ENCODE measurements at regions not wholly inside any gene's neighbourhood (a gene's known extent, or its start where the extent isn't known, plus 50 kb on each side); places are given as distances from the start of the nearest gene placed in this dataset.

GRCh38 chr12:125202421-125202820, 137.2 kb downstream of the AACS start:
- no peak for TF ChIP-seq CTCF (IDR thresholded peaks at IDR 0.05; ENCODE audit: control extremely low read depth in 1 of 3, insufficient read depth in 1 of 3, low read depth in 1 of 3, low read length in 3 of 3)
- no peak for TF ChIP-seq POLR2AphosphoS5 (IDR thresholded peaks at IDR 0.05; ENCODE audit: low read depth, low read length)
- no peak for TF ChIP-seq CHD1 (IDR thresholded peaks at IDR 0.05; ENCODE audit: low read depth, low read length)
- TF ChIP-seq YY1 (IDR thresholded peaks at IDR 0.05; ENCODE audit: low read depth, low read length): no peak
- TF ChIP-seq TEAD4 (IDR thresholded peaks at IDR 0.05; ENCODE audit: low read depth, low read length): no peak
- no peak for TF ChIP-seq SUZ12 (IDR thresholded peaks at IDR 0.05; ENCODE audit: low read length)
- TF ChIP-seq POLR2A (IDR thresholded peaks at IDR 0.05; ENCODE audit: control extremely low read depth in 1 of 2, low read depth in 2 of 2, low read length in 2 of 2): no peak
- TF ChIP-seq CEBPB (IDR thresholded peaks at IDR 0.05; ENCODE audit: low read depth, low read length): no peak
- no peak for TF ChIP-seq SP1 (IDR thresholded peaks at IDR 0.05; ENCODE audit: low read depth, low read length)
